Testis (tissue), 2 donors: ENCODE measurements at regions not wholly inside any gene's neighbourhood (a gene's known extent, or its start where the extent isn't known, plus 50 kb on each side); places are given as distances from the start of the nearest gene placed in this dataset.
"Not testable (repeated sequence)": the region's sequence is repeated elsewhere in the genome, so short reads cannot be mapped to it uniquely, and the experiment has no call there.

Source experiments
- CTCF ChIP-seq, 3 experiments: fragments of 450-650 bp in 2 of 3; fragments of 200-600 bp in 1 of 3; sonication (generic) in 1 of 3; IDR thresholded peaks; one replicate each; pipeline ENCODE4 v1.5.1; 2016 to 2019; ENCODE audit warnings: antibody characterized with exemption in 3 of 3, mild to moderate bottlenecking in 2 of 3, moderate library complexity in 1 of 3
- POLR2A ChIP-seq: fragments of 450-650 bp; IDR thresholded peaks from one replicate; pipeline ENCODE4 v1.6.1; 2017; ENCODE audit warnings: antibody characterized with exemption, mild to moderate bottlenecking, moderate library complexity

GRCh38 chr15:96205588-96205987, 124.9 kb upstream of the NR2F2 start:
- not testable (repeated sequence) for TF ChIP-seq CTCF (IDR thresholded peaks at IDR 0.05); POLR2A
